ENCODE measurements at regions not wholly inside any gene's neighbourhood (a gene's known extent, or its start where the extent isn't known, plus 50 kb on each side); places are given as distances from the start of the nearest gene placed in this dataset.

- Histone ChIP-seq H3K27me3 (no peaks in the 10 kb centered on the region), H3K36me3 (no peaks in the 10 kb centered on the region), H3K4me1 (no peaks in the 10 kb centered on the region), H3K4me3 (no peak overlapping the region), H3K27ac (no peak overlapping the region), H3K9me3 (no peaks in the 10 kb centered on the region)
- no peak for ATAC-seq
- TF ChIP-seq POLR2A (IDR thresholded peaks at IDR 0.05) (no peak), CTCF (IDR thresholded peaks at IDR 0.05) (no peak)
- intact Hi-C loops (cut with DNase I): no loop called here
- no peak for DNase-seq
- 38 to 64% (median 57%) methylated on average over 1 of the region's 1 CpG for WGBS, 4 donors
Observed at GRCh38 chr5:92179651-92180050, 796.5 kb upstream of the ARRDC3 start.

DNA sequence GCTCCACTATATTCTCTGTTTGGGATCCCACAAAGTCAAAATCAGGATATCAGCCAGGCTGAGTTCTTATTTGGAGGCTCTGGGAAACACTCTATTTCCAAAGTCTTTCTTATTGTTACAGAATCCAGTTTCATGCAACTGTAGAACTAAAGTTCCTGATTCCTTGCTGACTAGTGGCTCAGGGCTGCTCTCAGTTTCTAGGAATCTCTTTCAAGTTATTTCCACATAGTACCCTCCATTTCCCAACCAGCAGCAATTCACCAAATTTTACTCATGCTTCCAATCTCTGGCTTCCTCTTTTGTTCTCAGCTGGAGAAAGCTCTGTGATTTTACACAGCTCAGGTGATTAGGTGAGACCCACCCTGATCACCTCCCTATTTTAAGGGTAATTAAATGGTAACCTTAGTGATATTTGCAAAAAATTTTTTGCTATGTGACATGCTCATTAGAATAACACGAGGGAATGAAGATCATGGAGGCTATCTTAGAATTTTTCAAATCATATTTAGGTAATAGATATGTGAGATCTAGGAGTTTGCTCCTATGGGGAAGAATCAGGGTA lies 794.9 kb upstream of the ARRDC3 start:
- WGBS, 4 donors: 26 to 42% (median 28%) methylated on average over 1 of the region's 1 CpG
- intact Hi-C loops (cut with DNase I): no loop called here
- Histone ChIP-seq H3K9me3 (no peaks in the 10 kb centered on the region), H3K27me3 (no peaks in the 10 kb centered on the region), H3K27ac (no peak overlapping the region), H3K4me3 (no peak overlapping the region), H3K4me1 (no peaks in the 10 kb centered on the region), H3K36me3 (no peaks in the 10 kb centered on the region)
- DNase-seq (no peak), ATAC-seq (no peak)
- TF ChIP-seq CTCF (IDR thresholded peaks at IDR 0.05) (no peak), POLR2A (IDR thresholded peaks at IDR 0.05) (no peak)

DNA sequence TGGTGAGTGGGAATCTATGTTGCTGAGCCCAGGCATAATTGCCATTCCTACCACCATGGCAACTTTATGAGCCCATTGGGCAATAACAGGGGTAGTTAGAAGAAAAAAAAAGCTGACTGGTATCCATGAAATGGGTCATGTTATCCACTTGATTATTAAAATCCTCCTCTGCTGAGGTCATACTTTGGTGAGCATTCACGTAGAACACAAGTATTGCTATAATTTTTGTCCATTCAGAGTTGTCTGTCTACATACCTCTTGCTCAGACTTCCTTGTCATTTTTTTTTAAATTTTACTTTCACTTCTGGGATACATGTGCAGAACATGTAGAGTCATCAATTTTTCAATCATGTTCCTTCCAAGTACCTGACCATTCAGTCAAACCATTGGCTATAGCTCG lies 780.8 kb upstream of the ARRDC3 start:
- Histone ChIP-seq H3K4me1 (peaks cover 0 to 3% (median 0%) of the 10 kb centered on the region in 12 donors), H3K4me3 (no peak overlapping the region), H3K36me3 (no peaks in the 10 kb centered on the region), H3K27ac (no peak overlapping the region), H3K9me3 (no peaks in the 10 kb centered on the region), H3K27me3 (no peaks in the 10 kb centered on the region)
- ATAC-seq: no peak
- no peak for DNase-seq
- 72 to 84% (median 78%) methylated on average over 2 of the region's 2 CpGs for WGBS, 4 donors
- intact Hi-C loops (cut with DNase I): no loop called here
- TF ChIP-seq CTCF (IDR thresholded peaks at IDR 0.05): no peak
- TF ChIP-seq POLR2A (IDR thresholded peaks at IDR 0.05): no peak

DNA sequence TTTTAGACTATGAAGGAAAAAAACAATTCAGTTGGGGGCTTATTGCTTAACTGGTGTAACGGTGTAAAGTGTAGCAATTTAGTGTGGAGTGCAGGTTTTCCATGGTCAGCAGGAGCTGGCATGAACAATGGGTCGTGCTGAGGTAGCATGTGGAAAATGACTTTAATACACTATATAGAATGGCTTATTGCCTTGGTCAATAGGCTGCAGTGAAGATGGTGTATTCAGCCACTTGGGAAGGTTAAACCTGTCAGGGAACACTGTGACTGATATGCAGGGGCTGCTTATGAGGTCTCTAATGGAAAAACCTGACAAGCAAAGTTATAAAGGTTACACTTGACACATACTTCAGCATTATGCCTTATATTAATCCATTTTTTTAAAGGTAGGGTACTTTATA lies 764.7 kb upstream of the ARRDC3 start:
- Histone ChIP-seq H3K27me3 (no peaks in the 10 kb centered on the region), H3K4me3 (no peak overlapping the region), H3K36me3 (no peaks in the 10 kb centered on the region), H3K4me1 (no peaks in the 10 kb centered on the region), H3K9me3 (no peaks in the 10 kb centered on the region), H3K27ac (no peak overlapping the region)
- TF ChIP-seq POLR2A (IDR thresholded peaks at IDR 0.05) (no peak), CTCF (IDR thresholded peaks at IDR 0.05) (no peak)
- intact Hi-C loops (cut with DNase I): no loop called here
- ATAC-seq (no peak), DNase-seq (no peak)
- WGBS, 4 donors: 65 to 85% (median 75%) methylated on average over 2 of the region's 2 CpGs

All from heart left ventricle (tissue), 16 donors.